GM12878 (cell line): ENCODE measurements at regions not wholly inside any gene's neighbourhood (a gene's known extent, or its start where the extent isn't known, plus 50 kb on each side); places are given as distances from the start of the nearest gene placed in this dataset.

Experiments
- ATAC-seq: fragments of 200-7000 bp; cut with Tn5 transposase; 3 replicates; pipeline ENCODE4 v1.9.1; 2020; ENCODE audit warnings: mild to moderate bottlenecking, moderate library complexity
- BruUV-seq: library from RNA; stranded (reverse); fragments of 400-500 nt; replicated peaks from 2 replicates; lab custom pipeline; 2021; lab: Mats Ljungman, UMichigan
- CTCF ChIA-PET: fragments of 300-600 bp; sonication (Branson Sonifier 250); formaldehyde crosslinking; extraction: SDS; loops from one replicate; lab custom pipeline; 2021; ENCODE audit warnings: inconsistent platforms; lab: Yijun Ruan, JAX
- POLR2A ChIA-PET: fragments of 350-600 bp; formaldehyde crosslinking; extraction: SDS; loops from one replicate; lab custom pipeline; 2021; ENCODE audit warnings: inconsistent platforms; lab: Charles Lee
- RAD21 ChIA-PET: fragments of 300-600 bp; sonication (Branson Sonifier 250); formaldehyde crosslinking; loops from one replicate; lab custom pipeline; 2023; ENCODE audit warnings: antibody characterized with exemption; ENCODE audit not compliant: unreplicated experiment; lab: Charles Lee
- SMC1A ChIA-PET: fragments of 300-600 bp; sonication (Branson Sonifier 250); formaldehyde crosslinking; loops from one replicate; lab custom pipeline; 2023; ENCODE audit not compliant: unreplicated experiment, uncharacterized antibody; lab: Charles Lee
- DNase-seq: peaks from one replicate; pipeline ENCODE4 v3.0.0-alpha.2; 2011; ENCODE audit warnings: low read depth, low spot score
- FAIRE-seq: peaks from 3 replicates; lab custom pipeline; 2011; peaks lifted over from hg19 to GRCh38; lab: Jason Lieb, UNC
- H2AFZ ChIP-seq: 2 replicates; pipeline ENCODE4 v1.6.0; 2011; ENCODE audit warnings: low read depth, low read length, control low read depth; ENCODE audit not compliant: control insufficient read depth
- H3K27ac ChIP-seq: 2 replicates; pipeline ENCODE4 v1.5.1; 2011; ENCODE audit warnings: control low read depth; ENCODE audit not compliant: control insufficient read depth, insufficient read depth
- H3K27me3 ChIP-seq, 2 experiments: replicated peaks in 1 of 2; 2 replicates each; pipeline versions ENCODE4 v1.6.0 to v1.6.1; 2011; ENCODE audit warnings: low read length in 1 of 2; ENCODE audit not compliant: control insufficient read depth in 2 of 2, insufficient read depth in 2 of 2
- H3K36me3 ChIP-seq, 2 experiments: 2 replicates each; pipeline ENCODE4 v1.5.1; 2011; ENCODE audit warnings: low read length in 1 of 2; ENCODE audit not compliant: control insufficient read depth in 2 of 2, insufficient read depth in 2 of 2
- H3K4me1 ChIP-seq: 2 replicates; pipeline ENCODE4 v1.6.1; 2011; ENCODE audit warnings: mild to moderate bottlenecking, low read length, moderate library complexity, mixed read lengths; ENCODE audit not compliant: control insufficient read depth, insufficient read depth
- H3K4me2 ChIP-seq: 2 replicates; pipeline ENCODE4 v1.6.0; 2011; ENCODE audit warnings: control low read depth; ENCODE audit not compliant: control insufficient read depth, insufficient read depth
- H3K4me3 ChIP-seq: fragments of 200-600 bp; sonication (generic); 2 replicates; pipeline ENCODE4 v1.5.1; 2016
- H3K79me2 ChIP-seq: 2 replicates; pipeline ENCODE4 v1.6.0; 2011; ENCODE audit warnings: low read length; ENCODE audit not compliant: control insufficient read depth, insufficient read depth
- H3K9ac ChIP-seq: 2 replicates; pipeline ENCODE4 v1.8.0; 2011; ENCODE audit warnings: low read length, control low read depth, mixed read lengths; ENCODE audit not compliant: control insufficient read depth, insufficient read depth
- H3K9me3 ChIP-seq: replicated peaks from 3 replicates; pipeline ENCODE4 v1.5.1; 2011; ENCODE audit warnings: mild to moderate bottlenecking, low read length; ENCODE audit not compliant: control insufficient read depth, insufficient read depth
- H4K20me1 ChIP-seq: 2 replicates; pipeline ENCODE4 v1.6.0; 2011; ENCODE audit not compliant: control insufficient read depth, insufficient read depth
- BHLHE40 ChIP-seq, 2 experiments: fragments of 450-650 bp in 1 of 2; IDR thresholded peaks; 2 replicates each; pipeline ENCODE4 v1.6.1; 2011 to 2017; ENCODE audit warnings: low read depth in 2 of 2, borderline replicate concordance in 1 of 2, improper control_type of control experiment in 1 of 2, low read length in 1 of 2, mild to moderate bottlenecking in 1 of 2
- BRCA1 ChIP-seq: IDR thresholded peaks from 2 replicates; pipeline ENCODE4 v1.6.1; 2011; ENCODE audit warnings: low read depth, low read length, improper control_type of control experiment
- CEBPB ChIP-seq, 2 experiments: fragments of 150-350 bp in 1 of 2; IDR thresholded peaks; 2 replicates each; pipeline ENCODE4 v1.6.1; 2012 to 2014; ENCODE audit warnings: low read depth in 2 of 2, low read length in 2 of 2, borderline replicate concordance in 1 of 2, inconsistent platforms in 1 of 2
- E2F8 ChIP-seq: fragments of 450-650 bp; IDR thresholded peaks from 2 replicates; pipeline ENCODE4 v1.6.1; 2018; ENCODE audit warnings: mild to moderate bottlenecking, low read depth, moderate library complexity; ENCODE audit not compliant: partially characterized antibody
- E4F1 ChIP-seq: fragments of 450-650 bp; IDR thresholded peaks from 2 replicates; pipeline ENCODE4 v1.6.1; 2018; ENCODE audit warnings: borderline replicate concordance, mild to moderate bottlenecking; ENCODE audit not compliant: partially characterized antibody
- FOXM1 ChIP-seq: IDR thresholded peaks from 2 replicates; pipeline ENCODE4 v1.6.1; 2012; ENCODE audit warnings: low read depth, mild to moderate bottlenecking, inconsistent platforms, low read length, moderate library complexity
- GABPA ChIP-seq: IDR thresholded peaks from 2 replicates; pipeline ENCODE4 v1.6.1; 2014; ENCODE audit warnings: antibody characterized with exemption, low read depth, mild to moderate bottlenecking, inconsistent platforms
- JUNB ChIP-seq: IDR thresholded peaks from 2 replicates; pipeline ENCODE4 v1.6.1; 2016; ENCODE audit warnings: antibody characterized with exemption, mild to moderate bottlenecking
- MTA2 ChIP-seq: fragments of 450-650 bp; IDR thresholded peaks from 2 replicates; pipeline ENCODE4 v1.6.1; 2016; ENCODE audit warnings: low read depth, mild to moderate bottlenecking, moderate library complexity
- NFIC ChIP-seq: IDR thresholded peaks from 2 replicates; pipeline ENCODE4 v1.6.1; 2012; ENCODE audit warnings: low read depth, mild to moderate bottlenecking, inconsistent platforms, low read length, moderate library complexity
- PAX8 ChIP-seq: fragments of 450-650 bp; IDR thresholded peaks from 2 replicates; pipeline ENCODE4 v1.6.1; 2017; ENCODE audit warnings: mild to moderate bottlenecking, moderate library complexity
- PML ChIP-seq: IDR thresholded peaks from 2 replicates; pipeline ENCODE4 v1.6.1; 2012; ENCODE audit warnings: low read length, inconsistent platforms
- RBBP5 ChIP-seq: fragments of 200-600 bp; sonication (generic); conservative IDR thresholded peaks from 2 replicates; pipeline ENCODE4 v1.6.1; 2016
- STAT3 ChIP-seq: IDR thresholded peaks from 2 replicates; pipeline ENCODE4 v1.6.1; 2011; ENCODE audit warnings: low read depth, low read length, improper control_type of control experiment
- YBX1 ChIP-seq: fragments of 450-650 bp; IDR thresholded peaks from 2 replicates; pipeline ENCODE4 v1.6.1; 2016; ENCODE audit warnings: antibody characterized with exemption
- ZNF24 ChIP-seq: fragments of 450-650 bp; IDR thresholded peaks from 2 replicates; pipeline ENCODE4 v1.6.1; 2017; ENCODE audit warnings: antibody characterized with exemption, mild to moderate bottlenecking
- ZNF622 ChIP-seq: fragments of 450-650 bp; IDR thresholded peaks from 2 replicates; pipeline ENCODE4 v1.6.1; 2017; ENCODE audit warnings: mild to moderate bottlenecking, inconsistent platforms
- WGBS: methylation state at CpG from one replicate; pipeline ENCODE4 v1.1.6; 2016; ENCODE audit warnings: low lambda C conversion rate; ENCODE audit not compliant: insufficient replicate concordance, insufficient coverage; ENCODE audit errors: missing lambda C conversion rate; 5-methylcytosine and 5-hydroxymethylcytosine counted together
- in situ Hi-C: fragments of 300-500 bp; cut with MboI; formaldehyde crosslinking; loops from 9 replicates; pipeline ENCODE4 v1.14.3; 2018; ENCODE audit warnings: mixed read lengths
- intact Hi-C: fragments of 100-400 bp; cut with micrococcal nuclease; formaldehyde crosslinking; loops from one replicate; pipeline ENCODE4 v1.14.2; 2022; ENCODE audit not compliant: unreplicated experiment

- Histone ChIP-seq H2AFZ (no peak overlapping the region), H4K20me1 (no peaks in the 10 kb centered on the region)
Observed at GRCh38 chr19:23563326-23563725, 123.7 kb downstream of the ZNF675 start.

More at GRCh38 chr19:23563326-23563725, 123.7 kb downstream of the ZNF675 start:
- DNase-seq: no peak
- no TSS peak for BruUV-seq
- H3K4me1 ChIP-seq: no peaks in the 10 kb centered on the region
- no peaks in the 10 kb centered on the region for H3K79me2 ChIP-seq
- H3K9ac ChIP-seq: no peak overlapping the region
- H3K4me3 ChIP-seq: no peak overlapping the region
- in situ Hi-C loops: no loop called here
- TF ChIP-seq MTA2: no peak
- no peak for TF ChIP-seq CEBPB (IDR thresholded peaks at IDR 0.05; ENCODE audit: borderline replicate concordance in 1 of 2, low read depth in 2 of 2, low read length in 2 of 2)
- TF ChIP-seq ZNF622: no peak
- TF ChIP-seq JUNB: no peak
- TF ChIP-seq PML: no peak
- TF ChIP-seq GABPA: no peak
- TF ChIP-seq BHLHE40 (IDR thresholded peaks at IDR 0.05; ENCODE audit: borderline replicate concordance in 1 of 2, low read depth in 2 of 2, low read length in 1 of 2): no peak
- TF ChIP-seq BRCA1: no peak
- TF ChIP-seq RBBP5: no peak
- TF ChIP-seq E2F8: no peak
- TF ChIP-seq ZNF24: no peak
- no peak for TF ChIP-seq E4F1
- no peak for TF ChIP-seq PAX8
- TF ChIP-seq NFIC: no peak
- no peak for TF ChIP-seq STAT3
- no peak for TF ChIP-seq FOXM1
- TF ChIP-seq YBX1: no peak
- ChIA-PET RAD21 (no interaction called here), SMC1A (no interaction called here), POLR2A (no interaction called here), CTCF (no interaction called here)
- WGBS: 0% methylated on average over 1 of the region's 1 CpG
- no peaks in the 10 kb centered on the region for H3K36me3 ChIP-seq
- no peak overlapping the region for H3K27ac ChIP-seq
- no peak overlapping the region for H3K4me2 ChIP-seq
- no peaks in the 10 kb centered on the region; the same call in 2 of the 3 replicates for H3K9me3 ChIP-seq
- intact Hi-C loops: no loop called here
- ATAC-seq: no peak
- no peaks in the 10 kb centered on the region for H3K27me3 ChIP-seq
- no peak for FAIRE-seq
